WTC11 (cell line): ENCODE measurements at regions not wholly inside any gene's neighbourhood (a gene's known extent, or its start where the extent isn't known, plus 50 kb on each side); places are given as distances from the start of the nearest gene placed in this dataset.

Experiments used
- ATAC-seq: fragments of 200-7000 bp; cut with Tn5 transposase; 2 replicates; pipeline ENCODE4 v1.10.0; 2021; ENCODE audit warnings: mild to moderate bottlenecking, moderate library complexity
- CTCF ChIA-PET: fragments of 300-600 bp; sonication (Branson Sonifier 250); formaldehyde crosslinking; loops from one replicate; lab custom pipeline; 2021; ENCODE audit warnings: antibody characterized with exemption; lab: Charles Lee
- POLR2A ChIA-PET: fragments of 350-600 bp; sonication (Branson Sonifier 250); formaldehyde crosslinking; loops from one replicate; lab custom pipeline; 2021; ENCODE audit warnings: antibody characterized with exemption; lab: Charles Lee
- DNase-seq: peaks from one replicate; pipeline ENCODE4 v3.0.0; 2021; ENCODE audit warnings: low spot score
- H3K27ac Mint-ChIP-seq: 2 replicates; pipeline ENCODE4 v1.8.0; 2021; ENCODE audit warnings: mixed read lengths
- H3K27me3 Mint-ChIP-seq: 2 replicates; pipeline ENCODE4 v1.8.0; 2021; ENCODE audit warnings: low read depth, mild to moderate bottlenecking, moderate library complexity, mixed read lengths
- H3K36me3 Mint-ChIP-seq: 2 replicates; pipeline ENCODE4 v1.8.0; 2021; ENCODE audit warnings: mixed read lengths
- H3K4me1 Mint-ChIP-seq: 2 replicates; pipeline ENCODE4 v1.8.0; 2022; ENCODE audit warnings: mixed read lengths
- H3K4me3 Mint-ChIP-seq: 2 replicates; pipeline ENCODE4 v1.8.0; 2021; ENCODE audit warnings: mild to moderate bottlenecking, moderate library complexity, mixed read lengths
- H3K9me3 Mint-ChIP-seq: 2 replicates; pipeline ENCODE4 v1.8.0; 2021; ENCODE audit warnings: mixed read lengths
- ATF6 ChIP-seq: sonication (generic); formaldehyde crosslinking; IDR thresholded peaks from 2 replicates; pipeline ENCODE4 v1.8.1; 2023; ENCODE audit warnings: mild to moderate bottlenecking, missing genetic modification reagents
- E2F1 ChIP-seq: sonication (generic); formaldehyde crosslinking; IDR thresholded peaks from 2 replicates; pipeline ENCODE4 v1.8.0; 2022; ENCODE audit warnings: mild to moderate bottlenecking, missing genetic modification reagents
- GABPB1 ChIP-seq: sonication (generic); formaldehyde crosslinking; IDR thresholded peaks from 2 replicates; pipeline ENCODE4 v1.8.1; 2023; ENCODE audit warnings: mild to moderate bottlenecking, missing genetic modification reagents
- GTF2I ChIP-seq: fragments of 250-450 bp; sonication (Bioruptor Pico); conservative IDR thresholded peaks from 2 replicates; pipeline ENCODE4 v1.4.0; 2021; ENCODE audit warnings: mild to moderate bottlenecking
- HMGA2 ChIP-seq: fragments of 250-450 bp; sonication (Bioruptor Pico); IDR thresholded peaks from 2 replicates; pipeline ENCODE4 v1.4.0; 2021; ENCODE audit warnings: mild to moderate bottlenecking, moderate library complexity
- KAT7 ChIP-seq: sonication (generic); formaldehyde crosslinking; IDR thresholded peaks from 2 replicates; pipeline ENCODE4 v1.8.1; 2023; ENCODE audit warnings: missing genetic modification reagents, mild to moderate bottlenecking, borderline replicate concordance
- NFATC4 ChIP-seq: fragments of 250-450 bp; sonication (Bioruptor Pico); IDR thresholded peaks from 2 replicates; pipeline ENCODE4 v1.9.0; 2021; ENCODE audit warnings: mild to moderate bottlenecking
- NFE2L1 ChIP-seq: sonication (generic); formaldehyde crosslinking; IDR thresholded peaks from 2 replicates; pipeline ENCODE4 v1.8.1; 2023; ENCODE audit warnings: missing genetic modification reagents
- OVOL2 ChIP-seq: fragments of 250-450 bp; sonication (Bioruptor Pico); IDR thresholded peaks from 2 replicates; pipeline ENCODE4 v1.9.0; 2021; ENCODE audit warnings: mild to moderate bottlenecking, borderline replicate concordance
- SOX15 ChIP-seq: fragments of 250-450 bp; sonication (Bioruptor Pico); IDR thresholded peaks from 2 replicates; pipeline ENCODE4 v1.9.0; 2021; ENCODE audit warnings: mild to moderate bottlenecking
- USF2 ChIP-seq: sonication (generic); formaldehyde crosslinking; IDR thresholded peaks from 2 replicates; pipeline ENCODE4 v1.8.1; 2023; ENCODE audit warnings: mild to moderate bottlenecking, missing genetic modification reagents, moderate library complexity
- ZMAT4 ChIP-seq: fragments of 250-450 bp; sonication (Bioruptor Pico); IDR thresholded peaks from 2 replicates; pipeline ENCODE4 v1.9.0; 2021; ENCODE audit warnings: mild to moderate bottlenecking
- ZNF317 ChIP-seq: sonication (generic); formaldehyde crosslinking; IDR thresholded peaks from 2 replicates; pipeline ENCODE4 v1.8.1; 2023; ENCODE audit warnings: low read depth, mild to moderate bottlenecking, moderate library complexity, missing genetic modification reagents, borderline replicate concordance
- ZNF532 ChIP-seq: fragments of 250-450 bp; sonication (Bioruptor Pico); IDR thresholded peaks from 2 replicates; pipeline ENCODE4 v1.9.0; 2021; ENCODE audit warnings: mild to moderate bottlenecking, borderline replicate concordance
- TF ChIP-seq, protein P1 (sequence below): sonication (generic); formaldehyde crosslinking; IDR thresholded peaks from 2 replicates; pipeline ENCODE4 v1.8.1; 2023; ENCODE audit warnings: mild to moderate bottlenecking, moderate library complexity, missing genetic modification reagents
- TF ChIP-seq, protein P2 (sequence below): sonication (generic); formaldehyde crosslinking; IDR thresholded peaks from 2 replicates; pipeline ENCODE4 v1.8.0; 2023; ENCODE audit warnings: missing genetic modification reagents, mild to moderate bottlenecking, borderline replicate concordance
- TF ChIP-seq, protein P3 (sequence below): fragments of 250-450 bp; sonication (Bioruptor Pico); conservative IDR thresholded peaks from 2 replicates; pipeline ENCODE4 v1.9.0; 2021; ENCODE audit warnings: mild to moderate bottlenecking

GRCh38 chr20:56855708-56856107 lies 226.6 kb downstream of the TFAP2C start:
- Mint-ChIP-seq H3K4me3 (no peak overlapping the region), H3K27me3 (peaks cover 16% of the 10 kb centered on the region), H3K9me3 (no peaks in the 10 kb centered on the region), H3K36me3 (no peaks in the 10 kb centered on the region), H3K27ac (no peak overlapping the region), H3K4me1 (peaks cover 20% of the 10 kb centered on the region)
- ChIA-PET POLR2A (interaction anchor here (0.6 kb wide), 1 partner anchor 536 kb away, joined by 3 read pairs; no protein-coding TSS in a partner anchor), CTCF (no interaction called here)
- DNase-seq (no peak), ATAC-seq (no peak)
- TF ChIP-seq ZNF532 (CRISPR knock-in tag) (no peak), SOX15 (no peak), GTF2I (no peak), E2F1 (CRISPR knock-in tag) (no peak), ZMAT4 (CRISPR knock-in tag) (no peak), ZNF317 (CRISPR knock-in tag) (no peak), OVOL2 (CRISPR knock-in tag) (no peak), NFE2L1 (CRISPR knock-in tag) (no peak), NFATC4 (CRISPR knock-in tag) (no peak), GABPB1 (CRISPR knock-in tag) (no peak)
- TF ChIP-seq, protein P1, sequence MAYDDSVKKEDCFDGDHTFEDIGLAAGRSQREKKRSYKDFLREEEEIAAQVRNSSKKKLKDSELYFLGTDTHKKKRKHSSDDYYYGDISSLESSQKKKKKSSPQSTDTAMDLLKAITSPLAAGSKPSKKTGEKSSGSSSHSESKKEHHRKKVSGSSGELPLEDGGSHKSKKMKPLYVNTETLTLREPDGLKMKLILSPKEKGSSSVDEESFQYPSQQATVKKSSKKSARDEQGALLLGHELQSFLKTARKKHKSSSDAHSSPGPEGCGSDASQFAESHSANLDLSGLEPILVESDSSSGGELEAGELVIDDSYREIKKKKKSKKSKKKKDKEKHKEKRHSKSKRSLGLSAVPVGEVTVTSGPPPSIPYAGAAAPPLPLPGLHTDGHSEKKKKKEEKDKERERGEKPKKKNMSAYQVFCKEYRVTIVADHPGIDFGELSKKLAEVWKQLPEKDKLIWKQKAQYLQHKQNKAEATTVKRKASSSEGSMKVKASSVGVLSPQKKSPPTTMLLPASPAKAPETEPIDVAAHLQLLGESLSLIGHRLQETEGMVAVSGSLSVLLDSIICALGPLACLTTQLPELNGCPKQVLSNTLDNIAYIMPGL (CRISPR knock-in tag), result no peak

DNA sequence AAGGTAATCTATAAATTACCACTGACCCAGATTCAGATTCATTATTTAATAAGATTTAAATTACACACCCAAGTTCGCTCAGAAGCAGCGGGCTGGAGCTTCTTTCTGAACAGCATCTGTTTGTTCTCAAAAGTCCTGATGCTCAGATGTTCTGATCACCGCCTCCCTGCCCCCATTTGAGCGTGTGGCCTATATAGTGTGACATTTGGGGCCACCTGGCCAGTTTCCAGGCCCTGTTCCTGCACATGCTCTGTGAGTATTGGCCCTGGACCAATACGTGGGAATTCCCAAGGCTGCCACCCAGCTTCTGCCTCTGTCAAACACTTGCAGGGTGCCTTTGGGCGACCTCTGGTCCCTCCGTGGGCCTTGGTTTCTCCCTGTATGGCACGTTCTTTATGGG lies 228.8 kb downstream of the TFAP2C start:
- CTCF ChIA-PET, result interaction anchor here (1.4 to 4.1 kb wide), 3 partner anchors 14 to 116 kb away, joined by 5 to 43 read pairs (median 15); no protein-coding TSS in a partner anchor
- TF ChIP-seq KAT7 (CRISPR knock-in tag) (no peak), GABPB1 (CRISPR knock-in tag) (no peak), ATF6 (CRISPR knock-in tag) (no peak), OVOL2 (CRISPR knock-in tag) (no peak), HMGA2 (CRISPR knock-in tag) (no peak), USF2 (CRISPR knock-in tag) (no peak)
- TF ChIP-seq, protein P2, sequence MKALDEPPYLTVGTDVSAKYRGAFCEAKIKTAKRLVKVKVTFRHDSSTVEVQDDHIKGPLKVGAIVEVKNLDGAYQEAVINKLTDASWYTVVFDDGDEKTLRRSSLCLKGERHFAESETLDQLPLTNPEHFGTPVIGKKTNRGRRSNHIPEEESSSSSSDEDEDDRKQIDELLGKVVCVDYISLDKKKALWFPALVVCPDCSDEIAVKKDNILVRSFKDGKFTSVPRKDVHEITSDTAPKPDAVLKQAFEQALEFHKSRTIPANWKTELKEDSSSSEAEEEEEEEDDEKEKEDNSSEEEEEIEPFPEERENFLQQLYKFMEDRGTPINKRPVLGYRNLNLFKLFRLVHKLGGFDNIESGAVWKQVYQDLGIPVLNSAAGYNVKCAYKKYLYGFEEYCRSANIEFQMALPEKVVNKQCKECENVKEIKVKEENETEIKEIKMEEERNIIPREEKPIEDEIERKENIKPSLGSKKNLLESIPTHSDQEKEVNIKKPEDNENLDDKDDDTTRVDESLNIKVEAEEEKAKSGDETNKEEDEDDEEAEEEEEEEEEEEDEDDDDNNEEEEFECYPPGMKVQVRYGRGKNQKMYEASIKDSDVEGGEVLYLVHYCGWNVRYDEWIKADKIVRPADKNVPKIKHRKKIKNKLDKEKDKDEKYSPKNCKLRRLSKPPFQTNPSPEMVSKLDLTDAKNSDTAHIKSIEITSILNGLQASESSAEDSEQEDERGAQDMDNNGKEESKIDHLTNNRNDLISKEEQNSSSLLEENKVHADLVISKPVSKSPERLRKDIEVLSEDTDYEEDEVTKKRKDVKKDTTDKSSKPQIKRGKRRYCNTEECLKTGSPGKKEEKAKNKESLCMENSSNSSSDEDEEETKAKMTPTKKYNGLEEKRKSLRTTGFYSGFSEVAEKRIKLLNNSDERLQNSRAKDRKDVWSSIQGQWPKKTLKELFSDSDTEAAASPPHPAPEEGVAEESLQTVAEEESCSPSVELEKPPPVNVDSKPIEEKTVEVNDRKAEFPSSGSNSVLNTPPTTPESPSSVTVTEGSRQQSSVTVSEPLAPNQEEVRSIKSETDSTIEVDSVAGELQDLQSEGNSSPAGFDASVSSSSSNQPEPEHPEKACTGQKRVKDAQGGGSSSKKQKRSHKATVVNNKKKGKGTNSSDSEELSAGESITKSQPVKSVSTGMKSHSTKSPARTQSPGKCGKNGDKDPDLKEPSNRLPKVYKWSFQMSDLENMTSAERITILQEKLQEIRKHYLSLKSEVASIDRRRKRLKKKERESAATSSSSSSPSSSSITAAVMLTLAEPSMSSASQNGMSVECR, result no peak
- TF ChIP-seq, protein P3, sequence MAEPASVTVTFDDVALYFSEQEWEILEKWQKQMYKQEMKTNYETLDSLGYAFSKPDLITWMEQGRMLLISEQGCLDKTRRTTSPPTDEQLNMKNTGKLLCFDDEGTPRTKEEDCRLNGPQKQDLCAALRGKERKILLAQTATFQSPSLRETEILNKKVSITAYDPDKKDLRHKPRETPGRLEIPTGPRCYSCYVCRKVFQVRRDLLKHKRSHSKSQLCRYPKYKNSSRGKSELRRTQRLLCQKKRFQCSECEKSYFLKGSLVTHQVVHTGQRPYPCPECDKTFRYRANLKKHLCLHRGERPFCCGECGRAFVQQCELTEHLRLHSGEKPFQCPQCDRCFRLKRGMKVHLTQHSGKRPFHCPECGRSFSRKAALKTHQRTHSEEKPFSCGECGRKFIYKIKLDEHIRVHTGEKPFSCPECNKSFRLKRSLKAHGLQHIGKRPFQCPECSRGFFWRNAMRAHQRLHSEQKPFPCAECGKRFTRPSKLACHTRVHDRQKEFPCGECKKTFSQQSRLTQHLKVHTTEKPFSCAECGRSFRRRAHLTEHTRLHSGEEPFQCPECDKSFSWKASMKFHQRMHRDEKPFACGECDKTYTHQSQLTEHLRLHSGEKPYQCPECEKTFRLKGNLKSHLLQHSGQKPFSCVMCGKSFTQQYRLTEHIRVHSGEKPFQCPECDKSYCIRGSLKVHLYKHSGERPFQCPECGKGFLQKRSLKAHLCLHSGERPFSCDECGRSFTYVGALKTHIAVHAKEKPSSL (CRISPR knock-in tag), result no peak

More for the DNA sequence above, 228.8 kb downstream of the TFAP2C start:
- Mint-ChIP-seq H3K4me3 (no peak overlapping the region), H3K36me3 (no peaks in the 10 kb centered on the region), H3K4me1 (peaks cover 41% of the 10 kb centered on the region), H3K9me3 (no peaks in the 10 kb centered on the region), H3K27me3 (peaks cover 20% of the 10 kb centered on the region), H3K27ac (no peak overlapping the region)
- POLR2A ChIA-PET, result no interaction called here
- ATAC-seq (no peak), DNase-seq (no peak)
